DMS153 treated with DMSO at 0.1 percent for 48 hours (cell line): ENCODE measurements at regions not wholly inside any gene's neighbourhood (a gene's known extent, or its start where the extent isn't known, plus 50 kb on each side); places are given as distances from the start of the nearest gene placed in this dataset.
"Not testable (repeated sequence)": the region's sequence is repeated elsewhere in the genome, so short reads cannot be mapped to it uniquely, and the experiment has no call there.

Experiments used
- DNase-seq: peaks from one replicate; lab custom pipeline; 2025; ENCODE audit not compliant: unreplicated experiment; lab: John Stamatoyannopoulos, UW

GRCh38 chr5:17123010-17123409 is 94.4 kb upstream of the BASP1 start:
- no peak for DNase-seq

DNA sequence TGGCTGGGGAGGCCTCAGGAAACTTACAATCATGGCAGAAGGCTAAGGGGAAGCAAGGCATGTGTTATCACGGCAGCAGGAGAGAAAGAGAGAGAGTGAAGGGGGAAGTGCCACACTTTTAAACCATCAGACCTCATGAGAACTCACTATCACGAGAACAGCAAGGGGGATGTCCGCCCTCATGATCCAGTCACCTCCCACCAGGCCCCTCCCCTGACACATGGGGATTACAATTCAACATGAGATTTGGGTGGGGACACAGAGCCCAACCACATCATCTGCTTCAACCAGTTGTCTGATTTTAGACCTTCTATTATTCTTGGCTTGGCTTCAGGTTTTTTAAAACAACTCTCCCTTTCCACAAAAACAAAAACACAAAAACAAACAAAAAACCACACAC is 93.7 kb upstream of the BASP1 start:
- DNase-seq = not testable (repeated sequence)

- DNase-seq = no peak
These were observed 89.6 kb upstream of the BASP1 start for GRCh38 chr5:17127743-17128231.

DNA sequence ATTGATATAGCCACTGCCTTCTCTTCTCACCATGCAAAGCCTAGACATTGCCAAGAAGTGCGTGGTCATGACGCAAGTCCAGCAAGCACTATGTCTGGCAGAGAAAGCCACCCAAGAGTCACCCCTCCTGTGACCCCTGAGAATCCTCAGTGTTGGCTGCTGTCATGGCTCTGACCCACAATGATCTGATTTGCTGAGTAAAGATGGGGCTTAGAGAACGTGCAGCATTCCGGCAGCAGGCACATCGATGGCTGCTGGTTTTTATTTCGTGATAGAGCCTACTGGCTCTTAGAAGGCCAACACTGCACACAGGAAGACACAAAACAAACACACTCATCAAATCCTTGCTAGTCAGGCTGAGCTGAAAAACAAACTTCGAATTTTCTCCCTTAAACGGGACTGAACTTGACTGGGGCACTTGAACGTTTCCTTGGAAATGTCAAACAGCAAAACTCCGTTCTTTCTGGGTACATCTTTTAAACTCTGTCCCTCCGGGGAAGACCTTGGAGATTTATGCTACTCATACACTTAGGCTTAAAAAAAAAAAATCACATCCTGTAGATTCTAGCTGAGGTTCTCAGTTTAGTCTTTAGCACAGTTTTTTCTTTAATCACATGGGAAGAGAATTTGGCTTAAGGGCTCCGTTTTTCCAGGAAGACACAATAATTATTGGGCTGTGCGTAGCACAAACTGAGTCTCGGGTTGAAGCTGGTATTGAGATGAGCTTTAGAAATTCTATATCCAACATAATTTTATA is 88.2 kb upstream of the BASP1 start:
- no peak for DNase-seq

DNA sequence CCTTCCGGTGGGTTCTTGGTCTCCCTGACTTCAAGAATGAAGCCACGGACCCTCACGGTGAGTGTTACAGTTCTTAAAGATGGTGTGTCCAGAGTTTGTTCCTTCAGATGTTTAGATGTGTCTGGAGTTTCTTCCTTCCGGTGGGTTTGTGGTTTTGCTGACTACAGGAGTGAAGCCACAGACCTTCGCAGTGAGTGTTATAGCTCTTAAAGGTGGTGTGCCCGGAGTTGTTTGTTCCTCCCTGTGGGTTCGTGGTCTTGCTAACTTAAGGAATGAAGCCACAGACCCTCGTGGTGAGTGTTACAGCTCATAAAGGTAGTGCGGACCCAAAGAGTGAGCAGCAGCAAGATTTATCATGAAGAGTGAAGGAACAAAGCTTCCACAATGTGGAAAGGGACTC is 87.1 kb upstream of the BASP1 start:
- DNase-seq = not testable (repeated sequence)

GRCh38 chr5:17132444-17133083 is 84.9 kb upstream of the BASP1 start:
- no peak for DNase-seq

- DNase-seq = no peak
These were observed 82.4 kb upstream of the BASP1 start for GRCh38 chr5:17135050-17135449.

- no peak for DNase-seq
These were observed 74.1 kb upstream of the BASP1 start for GRCh38 chr5:17143335-17143734.

DNA sequence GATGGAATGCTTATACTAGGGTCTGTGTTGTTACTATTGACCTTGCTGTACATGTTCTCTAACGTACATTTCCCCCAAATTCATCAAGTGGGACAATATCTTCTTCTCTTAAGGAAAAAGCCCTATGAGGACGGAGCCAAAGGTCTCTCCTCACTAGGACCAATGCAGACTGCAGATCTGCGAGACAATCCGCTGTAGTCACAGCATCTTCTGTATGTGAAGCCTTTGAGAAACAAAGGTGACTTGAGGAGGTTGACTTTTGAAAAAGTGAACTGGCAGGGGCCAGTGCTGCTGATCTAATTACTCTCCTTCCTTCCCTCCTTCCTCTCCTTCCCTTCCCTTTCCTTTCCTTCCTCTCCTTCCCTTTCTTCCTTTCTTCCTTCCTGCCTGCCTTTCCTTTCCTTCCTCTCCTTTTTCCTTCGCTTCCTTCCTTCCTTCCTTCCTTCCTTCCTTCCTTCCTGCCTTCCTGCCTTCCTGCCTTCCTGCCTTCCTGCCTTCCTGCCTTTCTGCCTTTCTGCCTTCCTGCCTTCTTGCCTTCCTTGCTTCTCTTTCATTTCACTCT is 71.1 kb upstream of the BASP1 start:
- no peak for DNase-seq

GRCh38 chr5:17147170-17147569 is 70.3 kb upstream of the BASP1 start:
- DNase-seq = no peak

DNA sequence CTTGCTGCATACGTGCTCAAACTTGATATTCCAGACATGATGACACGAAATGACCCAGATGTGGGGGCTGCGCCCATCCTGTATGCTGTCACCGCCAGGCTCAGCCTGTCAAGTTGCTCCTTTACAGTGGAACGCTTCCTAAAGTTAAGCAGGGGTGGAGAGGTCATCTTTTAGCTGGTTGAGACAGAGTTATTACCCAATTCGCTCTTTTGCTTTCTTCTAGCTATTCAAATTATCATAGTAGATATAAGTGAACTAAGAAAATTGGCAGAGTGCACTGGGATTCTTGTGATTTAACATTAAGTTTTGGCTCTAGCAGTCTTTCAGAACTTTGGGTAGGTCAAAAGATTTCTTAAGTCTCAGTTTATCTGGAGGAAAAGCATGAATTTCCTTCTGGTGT is 69.8 kb upstream of the BASP1 start:
- no peak for DNase-seq

DNA sequence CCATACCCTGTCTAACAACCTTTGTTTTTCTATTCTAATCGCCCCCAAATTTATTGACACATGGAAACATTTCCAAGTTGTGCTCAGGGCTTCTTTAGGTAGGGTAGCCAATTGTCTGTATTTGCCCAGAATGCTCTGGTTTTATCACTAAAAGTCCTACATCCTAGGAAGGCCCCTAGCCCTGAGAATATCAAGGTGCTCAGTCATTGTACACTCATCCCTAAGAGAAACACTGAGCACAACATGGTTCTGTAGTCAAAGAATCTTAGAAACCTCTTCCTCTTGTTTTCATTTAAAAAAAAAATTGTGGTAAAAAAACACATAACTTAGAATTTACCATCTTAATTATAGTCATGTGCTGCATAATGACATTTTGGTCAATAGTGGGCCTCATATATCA is 69.0 kb upstream of the BASP1 start:
- DNase-seq = no peak

DNA sequence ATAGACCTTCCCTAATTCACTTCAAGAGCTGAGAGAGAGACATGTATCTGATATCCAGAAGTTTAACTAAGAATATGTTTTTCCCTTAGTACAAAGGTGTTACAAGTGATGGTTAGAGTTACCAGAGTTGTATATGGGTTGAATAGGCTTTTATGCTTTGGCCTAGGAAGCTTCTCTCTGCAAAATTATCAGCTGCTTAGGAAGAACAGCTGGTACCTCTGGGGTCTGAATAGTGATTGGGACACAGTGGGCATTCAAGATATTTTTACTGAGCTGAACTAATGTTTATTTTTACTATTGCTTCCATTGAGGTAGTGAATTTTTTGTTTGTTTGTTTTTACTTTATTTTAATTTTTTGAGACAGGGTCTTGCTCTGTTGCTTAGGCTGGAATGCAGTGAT is 67.6 kb upstream of the BASP1 start:
- DNase-seq = no peak

- no peak for DNase-seq
These were observed 66.9 kb upstream of the BASP1 start for GRCh38 chr5:17150531-17150930.

DNA sequence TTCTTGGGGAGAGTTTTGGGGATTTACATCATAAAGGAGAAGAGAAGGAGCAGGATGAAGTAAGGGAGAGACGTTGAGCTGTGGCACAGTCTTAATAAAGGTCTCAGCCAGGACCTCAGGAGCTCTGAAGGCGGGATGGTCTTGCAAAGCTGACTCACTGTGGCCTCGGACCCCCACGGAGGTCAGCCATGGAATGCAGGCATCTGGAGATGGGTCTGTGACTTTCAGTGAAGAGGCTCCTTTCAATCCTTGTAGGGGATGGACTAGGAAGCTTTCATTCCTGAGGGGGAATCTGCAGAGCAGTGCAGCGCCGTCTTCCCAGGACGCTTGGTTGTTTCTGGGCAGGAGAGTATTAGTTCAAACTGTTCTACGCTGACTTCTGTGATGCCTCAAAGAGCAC is 65.7 kb upstream of the BASP1 start:
- DNase-seq = no peak

GRCh38 chr5:17154211-17154996 is 63.0 kb upstream of the BASP1 start:
- DNase-seq = no peak

DNA sequence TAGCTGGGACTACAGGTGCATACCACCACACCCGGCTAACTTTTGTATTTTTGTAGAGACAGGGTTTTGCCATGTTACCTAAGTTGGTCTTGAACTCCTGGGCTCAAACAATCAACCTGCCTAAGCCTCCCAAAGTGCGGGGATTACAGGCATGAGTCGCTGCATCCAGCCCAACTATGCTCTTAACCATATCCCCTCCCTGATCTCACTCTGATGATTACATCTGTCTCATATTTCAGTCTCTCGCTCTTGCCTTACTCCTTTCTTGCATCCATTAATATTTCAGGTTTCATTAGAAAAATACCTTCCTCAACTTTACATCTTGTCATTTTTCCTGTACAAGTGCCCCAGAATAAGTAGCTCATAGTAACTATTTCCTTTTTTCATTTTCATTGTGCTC is 61.0 kb upstream of the BASP1 start:
- DNase-seq = no peak

DNA sequence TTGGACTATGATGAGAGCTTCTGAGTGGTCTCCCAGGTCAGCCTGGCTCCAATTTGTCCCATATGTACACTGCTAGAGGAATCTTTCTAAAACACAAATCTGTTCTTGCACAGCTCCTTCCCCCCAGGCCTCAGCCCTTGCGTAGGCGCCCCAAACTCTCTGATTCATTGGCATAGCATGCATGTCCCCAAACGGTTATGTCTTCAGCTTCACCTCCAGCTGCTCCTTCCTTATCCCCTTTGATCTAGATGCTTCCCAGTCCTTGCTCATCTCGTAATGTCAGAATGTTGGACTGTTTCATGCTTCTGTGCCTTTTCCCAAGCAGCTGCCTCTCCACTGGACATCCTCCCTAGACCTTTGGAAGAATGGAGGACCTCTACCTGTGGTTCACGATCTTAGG is 60.1 kb upstream of the BASP1 start:
- DNase-seq = no peak

DNA sequence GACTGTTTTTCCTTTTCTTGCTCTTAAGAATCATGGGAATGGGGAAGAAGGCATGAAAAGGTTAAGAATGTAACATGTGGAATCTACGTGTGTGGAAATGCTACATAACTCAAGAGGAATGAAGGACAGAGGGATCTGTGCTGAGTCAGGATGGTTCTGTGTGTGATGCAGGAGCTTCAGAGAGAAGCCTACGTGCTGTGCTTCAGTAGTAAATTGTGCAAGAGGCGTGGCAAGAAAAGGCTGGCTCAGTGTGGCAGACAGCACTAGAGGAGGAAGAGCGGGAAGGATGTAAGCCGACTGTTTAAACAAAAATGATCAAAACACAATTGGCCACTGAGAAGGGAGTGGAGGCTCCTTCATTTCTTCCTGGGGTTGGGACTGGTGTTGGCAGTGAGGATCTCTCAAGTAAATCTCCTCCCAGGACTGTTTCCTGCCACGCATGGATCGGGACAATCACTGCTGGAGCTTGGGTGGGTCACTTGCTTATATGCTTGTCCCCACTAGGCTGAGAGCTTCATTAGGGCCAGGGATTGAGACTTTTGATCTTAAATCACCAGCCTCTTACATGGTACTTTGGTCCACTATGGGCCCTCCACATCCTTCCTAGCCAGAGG is 59.4 kb upstream of the BASP1 start:
- DNase-seq = no peak

DNA sequence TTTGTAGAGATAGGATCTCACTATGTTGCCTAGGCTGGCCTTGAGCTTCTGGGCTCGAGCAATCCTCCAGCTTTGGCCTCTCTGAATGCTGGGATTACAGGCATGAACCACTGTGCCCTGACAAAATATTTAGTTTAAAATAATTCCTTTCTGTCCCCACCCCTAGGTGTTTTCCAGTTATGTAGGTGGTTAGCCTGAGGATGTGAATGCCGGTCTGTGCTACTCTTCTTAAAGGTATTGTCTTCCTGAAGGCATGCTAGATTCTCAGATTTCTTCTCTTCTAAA is 56.7 kb upstream of the BASP1 start:
- no peak for DNase-seq

- no peak for DNase-seq
These were observed 55.8 kb upstream of the BASP1 start for GRCh38 chr5:17161662-17162061.
